Coronary artery (tissue), 2 donors: ENCODE measurements at regions not wholly inside any gene's neighbourhood (a gene's known extent, or its start where the extent isn't known, plus 50 kb on each side); places are given as distances from the start of the nearest gene placed in this dataset.

Experiments used
- DNase-seq: peaks from one replicate; pipeline ENCODE4 v3.0.0-alpha.2; 2017; ENCODE audit warnings: low spot score
- H3K27ac ChIP-seq, 2 donors: fragments of 200-600 bp; sonication (generic); one replicate each; pipeline ENCODE4 v1.5.1; 2016 to 2019
- H3K4me3 ChIP-seq: fragments of 200-600 bp; sonication (generic); 2 replicates; pipeline ENCODE4 v1.5.1; 2016; ENCODE audit warnings: mild to moderate bottlenecking, moderate library complexity
- TF ChIP-seq, protein P1 (sequence below): fragments of 200-600 bp; sonication (generic); IDR thresholded peaks from one replicate; pipeline ENCODE4 v1.5.1; 2019; ENCODE audit warnings: antibody characterized with exemption

DNA sequence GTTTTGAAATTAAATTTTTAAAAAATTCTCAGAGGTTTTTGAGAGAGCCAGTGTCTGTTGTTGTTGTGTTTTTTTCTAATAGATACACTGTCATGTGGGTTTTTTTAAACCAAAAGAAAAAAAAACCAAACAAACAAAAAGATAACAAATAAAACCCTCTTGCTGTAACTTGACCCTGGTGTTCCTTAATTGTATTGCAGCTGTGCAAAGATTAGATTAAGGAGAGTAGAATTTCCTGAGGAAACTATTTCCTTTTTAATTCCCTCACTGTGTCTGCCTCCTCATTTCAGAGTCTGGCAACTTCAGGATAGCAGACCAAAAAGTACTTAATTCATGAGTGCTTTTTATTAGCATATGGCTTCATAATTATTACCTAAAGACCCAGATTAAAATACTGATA is 281.9 kb downstream of the EPM2A start:
- DNase-seq = no peak
- no peak overlapping the region for H3K4me3 ChIP-seq
- TF ChIP-seq, protein P1, sequence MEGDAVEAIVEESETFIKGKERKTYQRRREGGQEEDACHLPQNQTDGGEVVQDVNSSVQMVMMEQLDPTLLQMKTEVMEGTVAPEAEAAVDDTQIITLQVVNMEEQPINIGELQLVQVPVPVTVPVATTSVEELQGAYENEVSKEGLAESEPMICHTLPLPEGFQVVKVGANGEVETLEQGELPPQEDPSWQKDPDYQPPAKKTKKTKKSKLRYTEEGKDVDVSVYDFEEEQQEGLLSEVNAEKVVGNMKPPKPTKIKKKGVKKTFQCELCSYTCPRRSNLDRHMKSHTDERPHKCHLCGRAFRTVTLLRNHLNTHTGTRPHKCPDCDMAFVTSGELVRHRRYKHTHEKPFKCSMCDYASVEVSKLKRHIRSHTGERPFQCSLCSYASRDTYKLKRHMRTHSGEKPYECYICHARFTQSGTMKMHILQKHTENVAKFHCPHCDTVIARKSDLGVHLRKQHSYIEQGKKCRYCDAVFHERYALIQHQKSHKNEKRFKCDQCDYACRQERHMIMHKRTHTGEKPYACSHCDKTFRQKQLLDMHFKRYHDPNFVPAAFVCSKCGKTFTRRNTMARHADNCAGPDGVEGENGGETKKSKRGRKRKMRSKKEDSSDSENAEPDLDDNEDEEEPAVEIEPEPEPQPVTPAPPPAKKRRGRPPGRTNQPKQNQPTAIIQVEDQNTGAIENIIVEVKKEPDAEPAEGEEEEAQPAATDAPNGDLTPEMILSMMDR = no peak
- H3K27ac ChIP-seq = no peak overlapping the region

DNA sequence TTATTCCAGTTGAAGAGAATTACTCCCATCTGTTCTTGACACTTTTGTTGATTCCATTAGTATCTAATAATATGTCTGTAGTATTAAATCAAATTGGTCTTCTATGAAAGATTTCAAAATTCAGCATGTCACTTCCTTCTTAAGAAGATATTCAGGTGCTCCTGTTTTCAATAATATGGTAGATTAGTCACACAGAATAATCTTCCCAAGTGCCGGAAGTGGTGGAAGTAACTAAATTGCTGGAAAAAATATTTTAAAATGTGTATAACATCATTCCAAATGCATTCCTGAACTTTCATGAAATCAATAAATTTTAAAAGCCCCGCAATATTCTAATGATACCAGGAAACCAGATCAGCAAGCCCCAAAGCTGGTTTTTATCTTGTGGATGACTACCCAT is 281.3 kb downstream of the EPM2A start:
- DNase-seq = no peak
- TF ChIP-seq, protein P1 = no peak

DNA sequence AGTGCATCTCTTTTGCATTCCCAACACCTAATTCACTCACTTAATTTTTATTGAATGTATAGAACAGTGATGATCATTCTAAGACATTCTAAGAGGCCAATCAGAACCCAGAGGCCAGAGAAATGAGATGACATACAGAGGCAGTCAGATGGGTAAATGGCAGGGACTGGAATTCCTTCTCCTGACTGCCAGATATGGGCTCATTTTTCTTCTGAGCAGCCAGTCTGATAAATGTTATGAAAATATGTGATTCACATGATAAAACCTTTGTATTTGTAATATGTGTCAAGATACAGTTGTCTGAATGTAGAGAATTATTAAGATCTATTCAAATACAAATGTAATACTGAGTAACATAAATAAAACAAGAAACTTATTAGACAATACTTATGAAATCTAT is 277.8 kb downstream of the EPM2A start:
- no peak overlapping the region for H3K27ac ChIP-seq
- DNase-seq = no peak
- no peak overlapping the region for H3K4me3 ChIP-seq
- TF ChIP-seq, protein P1 = no peak

More for the DNA sequence above, 281.3 kb downstream of the EPM2A start:
- H3K27ac ChIP-seq = no peak overlapping the region
- no peak overlapping the region for H3K4me3 ChIP-seq

DNA sequence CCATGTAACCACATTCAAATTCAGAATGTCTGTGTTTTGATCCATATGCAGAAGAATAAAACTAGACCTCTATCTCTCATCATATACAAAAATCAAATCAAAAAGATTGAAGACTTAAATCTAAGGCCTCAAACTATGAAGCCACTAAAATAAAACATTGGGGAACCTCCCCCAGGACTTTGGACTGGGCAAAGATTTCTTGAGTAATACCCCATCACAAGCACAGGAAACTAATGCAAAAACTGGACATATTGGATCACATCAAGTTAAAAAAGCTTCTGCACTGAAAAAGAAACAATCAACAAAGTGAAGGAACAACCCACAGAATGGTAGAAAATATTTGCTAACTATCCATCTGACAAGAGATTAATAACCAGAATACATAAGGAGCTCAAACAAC is 266.8 kb downstream of the EPM2A start:
- Histone ChIP-seq H3K27ac (no peak overlapping the region), H3K4me3 (no peak overlapping the region)
- TF ChIP-seq, protein P1 = no peak
- DNase-seq = no peak

DNA sequence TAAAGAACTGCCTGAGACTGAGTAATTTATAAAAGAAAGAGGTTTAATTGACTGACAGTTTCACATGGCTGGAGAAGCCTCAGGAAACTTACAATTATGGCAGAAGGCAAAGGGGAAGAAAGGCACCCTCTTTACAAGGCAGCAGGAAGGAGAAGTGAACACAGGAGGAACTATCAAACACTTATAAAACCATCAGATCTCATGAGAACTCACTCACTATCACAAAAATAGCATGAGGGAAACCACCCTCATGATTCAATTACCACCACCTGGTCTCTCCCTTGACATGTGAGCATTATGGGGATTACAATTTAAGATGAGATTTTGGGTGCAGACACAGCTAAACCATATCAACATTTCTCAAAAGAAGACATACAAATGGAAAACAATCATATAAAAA is 266.3 kb downstream of the EPM2A start:
- no peak for DNase-seq
- Histone ChIP-seq H3K27ac (no peak overlapping the region), H3K4me3 (no peak overlapping the region)
- TF ChIP-seq, protein P1 = no peak

DNA sequence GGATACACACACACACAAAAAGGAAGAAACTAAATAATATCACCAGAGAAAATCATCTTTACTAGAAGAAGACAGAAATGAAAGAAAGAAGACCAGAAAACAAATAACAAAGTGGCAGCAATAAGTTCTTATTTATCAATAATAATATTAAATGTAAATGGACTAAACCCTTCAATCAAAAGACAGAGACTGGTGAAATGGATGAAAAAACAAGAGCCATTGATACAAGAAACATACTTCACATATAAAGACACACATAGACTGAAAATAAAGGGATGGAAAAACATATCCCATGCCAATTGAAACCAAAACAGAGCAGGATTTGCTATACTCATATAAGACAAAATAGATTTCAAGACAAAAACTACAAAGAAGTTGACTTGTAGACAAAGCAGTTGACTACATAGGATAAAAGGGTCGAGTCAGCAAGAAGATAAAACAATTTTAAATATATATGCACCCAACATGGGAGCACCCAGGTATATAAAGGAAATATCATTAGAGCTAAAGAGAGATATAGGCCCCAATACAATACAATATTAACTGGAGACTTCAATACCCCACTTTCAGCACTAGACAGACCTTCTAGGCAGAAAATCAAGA is 259.4 kb downstream of the EPM2A start:
- no peak overlapping the region for H3K27ac ChIP-seq
- no peak for DNase-seq
- TF ChIP-seq, protein P1 = no peak
- H3K4me3 ChIP-seq = no peak overlapping the region

DNA sequence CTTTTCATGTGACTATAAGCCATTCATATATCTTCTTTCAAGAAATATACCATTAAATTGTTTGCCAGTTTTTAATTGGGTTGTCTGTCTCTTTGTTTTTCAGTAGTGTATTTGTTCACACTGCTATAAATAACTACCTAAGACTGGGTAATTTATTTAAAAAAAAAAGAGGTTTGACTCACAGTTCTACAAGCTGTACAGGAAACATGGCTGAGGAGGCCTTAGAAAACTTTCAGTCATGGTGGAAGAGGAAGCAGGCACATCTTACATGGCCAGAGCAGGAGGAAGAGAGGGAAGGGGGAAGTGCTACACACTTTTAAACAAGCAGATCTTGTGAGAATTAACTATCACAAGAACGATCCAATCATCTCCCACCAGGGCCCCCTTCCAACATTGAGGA is 255.3 kb downstream of the EPM2A start:
- H3K27ac ChIP-seq = no peak overlapping the region
- H3K4me3 ChIP-seq = no peak overlapping the region
- TF ChIP-seq, protein P1 = no peak
- DNase-seq = no peak
